HG02763 (cell line): ENCODE measurements at regions not wholly inside any gene's neighbourhood (a gene's known extent, or its start where the extent isn't known, plus 50 kb on each side); places are given as distances from the start of the nearest gene placed in this dataset.
"Not testable (repeated sequence)": the region's sequence is repeated elsewhere in the genome, so short reads cannot be mapped to it uniquely, and the experiment has no call there.

ENCODE experiments used
- ATAC-seq: cut with Tn5 transposase; IDR thresholded peaks from one replicate; pipeline ENCODE4 v1.9.1; 2021; ENCODE audit warnings: mild to moderate bottlenecking, moderate library complexity; ENCODE audit not compliant: unreplicated experiment

GRCh38 chr1:68653882-68654281 is 157.0 kb upstream of the DEPDC1 start:
- ATAC-seq: no peak

GRCh38 chr1:68673771-68674170 is 176.9 kb upstream of the DEPDC1 start:
- ATAC-seq: no peak

- ATAC-seq: no peak
Observed at GRCh38 chr1:68675336-68675735, 178.5 kb upstream of the DEPDC1 start.

- ATAC-seq: no peak
Observed at GRCh38 chr1:68677684-68678351, 180.9 kb upstream of the DEPDC1 start.

- no peak for ATAC-seq
Observed at GRCh38 chr1:68696221-68696620, 199.3 kb upstream of the DEPDC1 start.

GRCh38 chr1:68703921-68704354 is 207.1 kb upstream of the DEPDC1 start:
- ATAC-seq: no peak

GRCh38 chr1:68704800-68705443 is 208.0 kb upstream of the DEPDC1 start:
- ATAC-seq: no peak

GRCh38 chr1:68705466-68705865 is 208.6 kb upstream of the DEPDC1 start:
- no peak for ATAC-seq

GRCh38 chr1:68706639-68707317 is 209.9 kb upstream of the DEPDC1 start:
- no peak for ATAC-seq

- ATAC-seq: no peak
Observed at GRCh38 chr1:68717330-68717729, 220.4 kb upstream of the DEPDC1 start.

- ATAC-seq: no peak
Observed at GRCh38 chr1:68720476-68720875, 223.6 kb upstream of the DEPDC1 start.

GRCh38 chr1:68723791-68724190 is 226.9 kb upstream of the DEPDC1 start:
- no peak for ATAC-seq

GRCh38 chr1:68725001-68725752 is 228.3 kb upstream of the DEPDC1 start:
- ATAC-seq: no peak

- not testable (repeated sequence) for ATAC-seq
Observed at GRCh38 chr1:68739486-68739885, 242.6 kb upstream of the DEPDC1 start.

GRCh38 chr1:68745011-68745410 is 248.1 kb upstream of the DEPDC1 start:
- no peak for ATAC-seq

GRCh38 chr1:68745451-68745850 is 248.6 kb upstream of the DEPDC1 start:
- ATAC-seq: no peak

GRCh38 chr1:68746378-68746777 is 249.5 kb upstream of the DEPDC1 start:
- no peak for ATAC-seq

- ATAC-seq: no peak
Observed at GRCh38 chr1:68751723-68752122, 254.8 kb upstream of the DEPDC1 start.

GRCh38 chr1:68758666-68759209 is 261.9 kb upstream of the DEPDC1 start:
- no peak for ATAC-seq

GRCh38 chr1:68767941-68768340 is 271.1 kb upstream of the DEPDC1 start:
- no peak for ATAC-seq

GRCh38 chr1:68770817-68771216 is 273.9 kb upstream of the DEPDC1 start:
- no peak for ATAC-seq
